ENCODE measurements at regions not wholly inside any gene's neighbourhood (a gene's known extent, or its start where the extent isn't known, plus 50 kb on each side); places are given as distances from the start of the nearest gene placed in this dataset.

GRCh38 chr6:91646649-91647048 lies 1059.8 kb upstream of the MAP3K7 start:
- TF ChIP-seq, protein P1, sequence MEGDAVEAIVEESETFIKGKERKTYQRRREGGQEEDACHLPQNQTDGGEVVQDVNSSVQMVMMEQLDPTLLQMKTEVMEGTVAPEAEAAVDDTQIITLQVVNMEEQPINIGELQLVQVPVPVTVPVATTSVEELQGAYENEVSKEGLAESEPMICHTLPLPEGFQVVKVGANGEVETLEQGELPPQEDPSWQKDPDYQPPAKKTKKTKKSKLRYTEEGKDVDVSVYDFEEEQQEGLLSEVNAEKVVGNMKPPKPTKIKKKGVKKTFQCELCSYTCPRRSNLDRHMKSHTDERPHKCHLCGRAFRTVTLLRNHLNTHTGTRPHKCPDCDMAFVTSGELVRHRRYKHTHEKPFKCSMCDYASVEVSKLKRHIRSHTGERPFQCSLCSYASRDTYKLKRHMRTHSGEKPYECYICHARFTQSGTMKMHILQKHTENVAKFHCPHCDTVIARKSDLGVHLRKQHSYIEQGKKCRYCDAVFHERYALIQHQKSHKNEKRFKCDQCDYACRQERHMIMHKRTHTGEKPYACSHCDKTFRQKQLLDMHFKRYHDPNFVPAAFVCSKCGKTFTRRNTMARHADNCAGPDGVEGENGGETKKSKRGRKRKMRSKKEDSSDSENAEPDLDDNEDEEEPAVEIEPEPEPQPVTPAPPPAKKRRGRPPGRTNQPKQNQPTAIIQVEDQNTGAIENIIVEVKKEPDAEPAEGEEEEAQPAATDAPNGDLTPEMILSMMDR (conservative IDR thresholded peaks at IDR 0.05; ENCODE audit: low read depth), result no peak
- CTCF ChIA-PET, result interaction anchor here (0.6 to 0.8 kb wide), 2 partner anchors 9 to 216 kb away, joined by 4 to 5 read pairs; no protein-coding TSS in a partner anchor

GRCh38 chr6:91645811-91646210 lies 1058.9 kb upstream of the MAP3K7 start:
- no peak overlapping the region for H3K27ac ChIP-seq
- TF ChIP-seq, protein P1 (conservative IDR thresholded peaks at IDR 0.05; ENCODE audit: low read depth), result no peak
- ChIA-PET CTCF (no interaction called here), POLR2A (ENCODE audit: low non-redundant PET) (no interaction called here)
- no peak for DNase-seq (ENCODE audit: low spot score)

More at GRCh38 chr6:91646649-91647048, 1059.8 kb upstream of the MAP3K7 start:
- no peak for DNase-seq (ENCODE audit: low spot score)
- no peak overlapping the region for H3K27ac ChIP-seq
- POLR2A ChIA-PET (ENCODE audit: low non-redundant PET), result interaction anchor here (0.6 kb wide), 1 partner anchor 1504 kb away, joined by 5 read pairs; no protein-coding TSS in a partner anchor

- H3K27ac ChIP-seq, result no peak overlapping the region
- no peak for DNase-seq (ENCODE audit: low spot score)
- POLR2A ChIA-PET (ENCODE audit: low non-redundant PET), result no interaction called here
- TF ChIP-seq, protein P1 (conservative IDR thresholded peaks at IDR 0.05; ENCODE audit: low read depth), result no peak
- CTCF ChIA-PET, result interaction anchor here (0.6 to 0.7 kb wide), 2 partner anchors 9 to 11 kb away, joined by 3 to 5 read pairs; no protein-coding TSS in a partner anchor
Observed at GRCh38 chr6:91637217-91637616, 1050.3 kb upstream of the MAP3K7 start.

GRCh38 chr6:91634791-91635190 lies 1047.9 kb upstream of the MAP3K7 start:
- ChIA-PET CTCF (no interaction called here), POLR2A (ENCODE audit: low non-redundant PET) (no interaction called here)
- no peak overlapping the region for H3K27ac ChIP-seq
- TF ChIP-seq, protein P1 (conservative IDR thresholded peaks at IDR 0.05; ENCODE audit: low read depth), result no peak
- peak; percentile 2 for DNase-seq (ENCODE audit: low spot score)

DNA sequence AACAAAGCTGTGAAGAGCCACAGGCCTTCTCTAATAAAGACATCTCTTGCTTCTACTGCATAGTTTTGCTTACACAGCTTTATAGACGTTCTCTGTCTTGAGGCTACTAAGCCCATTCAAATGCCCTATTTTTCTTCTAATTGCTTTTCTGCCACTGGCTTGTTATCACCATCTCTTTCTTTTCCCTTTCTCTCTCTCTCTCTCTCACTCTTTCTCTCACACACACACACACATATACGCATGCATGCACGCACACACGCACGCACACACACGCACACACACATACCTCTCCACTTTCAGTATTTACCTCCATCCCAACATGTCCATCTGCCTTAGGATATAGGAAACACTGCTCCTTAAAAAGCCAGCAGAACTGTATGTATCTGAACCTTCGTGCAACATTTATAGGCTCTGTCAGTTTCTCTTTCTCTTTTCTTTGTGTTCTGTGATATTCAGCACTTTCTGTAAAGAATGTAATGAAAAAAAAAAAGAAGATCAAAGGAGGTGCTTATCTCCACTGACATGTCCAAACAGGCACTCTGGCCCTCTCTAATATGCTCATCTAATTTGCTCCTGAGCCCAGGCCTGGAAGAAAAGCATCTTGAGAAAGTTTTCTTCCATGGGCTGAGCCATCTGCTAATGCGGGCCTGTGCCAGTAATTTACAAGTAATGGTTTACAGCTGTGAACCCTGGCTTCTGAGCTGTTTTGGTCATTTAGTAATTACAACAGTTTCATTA lies 1046.7 kb upstream of the MAP3K7 start:
- TF ChIP-seq, protein P1 (conservative IDR thresholded peaks at IDR 0.05; ENCODE audit: low read depth), result no peak
- POLR2A ChIA-PET (ENCODE audit: low non-redundant PET), result no interaction called here
- CTCF ChIA-PET, result no interaction called here
- no peak overlapping the region for H3K27ac ChIP-seq
- no peak for DNase-seq (ENCODE audit: low spot score)

DNA sequence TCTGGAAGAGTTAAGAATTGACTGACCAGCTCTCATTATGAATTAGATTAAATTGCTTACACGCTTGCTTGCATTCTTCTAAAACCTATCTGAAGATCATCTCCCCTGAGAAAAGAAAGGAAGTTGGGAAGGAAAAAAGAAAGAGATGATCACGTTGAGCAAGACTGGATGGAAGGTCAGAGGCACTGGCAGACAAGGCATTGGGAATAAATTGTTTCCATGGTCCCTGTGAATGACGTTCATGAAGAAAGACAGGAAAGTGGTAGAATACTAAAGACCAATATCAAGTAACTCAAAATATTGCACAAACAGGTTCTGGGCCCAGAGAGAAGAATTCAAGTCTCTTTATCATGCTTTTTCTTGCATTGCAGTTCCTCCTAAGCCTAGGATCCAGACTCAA lies 1045.4 kb upstream of the MAP3K7 start:
- TF ChIP-seq, protein P1 (conservative IDR thresholded peaks at IDR 0.05; ENCODE audit: low read depth), result no peak
- no peak for DNase-seq (ENCODE audit: low spot score)
- ChIA-PET CTCF (no interaction called here), POLR2A (ENCODE audit: low non-redundant PET) (no interaction called here)
- H3K27ac ChIP-seq, result no peak overlapping the region
